GM23338 (cell line): ENCODE measurements at regions not wholly inside any gene's neighbourhood (a gene's known extent, or its start where the extent isn't known, plus 50 kb on each side); places are given as distances from the start of the nearest gene placed in this dataset.

Experiments
- ATAC-seq: fragments of 200-7000 bp; cut with Tn5 transposase; 3 replicates; pipeline ENCODE4 v1.9.1; 2020
- DNase-seq: peaks from one replicate; pipeline ENCODE4 v3.0.0-alpha.2; 2015; ENCODE audit warnings: low spot score
- H2AFZ ChIP-seq: fragments of 200-600 bp; sonication (generic); 2 replicates; pipeline ENCODE4 v1.8.0; 2016; ENCODE audit warnings: antibody characterized with exemption, mild to moderate bottlenecking, moderate library complexity
- H3F3A ChIP-seq: fragments of 200-600 bp; sonication (generic); replicated peaks from 2 replicates; pipeline ENCODE4 v1.8.0; 2017; ENCODE audit warnings: antibody characterized with exemption, mixed run types, low read depth
- H3K27ac ChIP-seq: fragments of 200-600 bp; sonication (generic); 2 replicates; pipeline ENCODE4 v1.6.1; 2016; ENCODE audit warnings: low read depth
- H3K27me3 ChIP-seq: fragments of 200-600 bp; sonication (generic); 2 replicates; pipeline ENCODE4 v1.8.0; 2016; ENCODE audit warnings: mild to moderate bottlenecking, mixed run types, moderate library complexity; ENCODE audit not compliant: insufficient read depth
- H3K36me3 ChIP-seq: fragments of 200-600 bp; sonication (generic); 2 replicates; pipeline ENCODE4 v1.8.0; 2016; ENCODE audit warnings: mild to moderate bottlenecking; ENCODE audit not compliant: insufficient read depth
- H3K4me1 ChIP-seq: fragments of 200-600 bp; sonication (generic); 2 replicates; pipeline ENCODE4 v1.8.0; 2016; ENCODE audit warnings: mild to moderate bottlenecking, moderate library complexity; ENCODE audit not compliant: insufficient read depth
- H3K4me2 ChIP-seq: fragments of 200-600 bp; sonication (generic); 2 replicates; pipeline ENCODE4 v1.7.1; 2017; ENCODE audit warnings: mixed run types
- H3K4me3 ChIP-seq: fragments of 200-600 bp; sonication (generic); 2 replicates; pipeline ENCODE4 v1.6.1; 2016; ENCODE audit warnings: mixed run types
- H3K79me2 ChIP-seq: fragments of 200-600 bp; sonication (generic); replicated peaks from 2 replicates; pipeline ENCODE4 v1.8.0; 2017; ENCODE audit warnings: mild to moderate bottlenecking; ENCODE audit not compliant: insufficient read depth
- H3K9me2 ChIP-seq: fragments of 200-600 bp; sonication (generic); 2 replicates; pipeline ENCODE4 v1.8.0; 2017; ENCODE audit not compliant: insufficient read depth
- H4K20me1 ChIP-seq: fragments of 200-600 bp; sonication (generic); replicated peaks from 2 replicates; pipeline ENCODE4 v1.8.0; 2017; ENCODE audit warnings: mild to moderate bottlenecking; ENCODE audit not compliant: insufficient read depth
- H3K27ac Mint-ChIP-seq: 2 replicates; pipeline ENCODE4 v1.8.0; 2020; ENCODE audit warnings: inconsistent platforms, mild to moderate bottlenecking, moderate library complexity, mixed read lengths
- H3K27me3 Mint-ChIP-seq: 3 replicates; pipeline ENCODE4 v1.8.0; 2022; ENCODE audit warnings: low read depth, mild to moderate bottlenecking, moderate library complexity, mixed read lengths, inconsistent platforms; ENCODE audit not compliant: insufficient read depth, poor library complexity
- H3K36me3 Mint-ChIP-seq: 3 replicates; pipeline ENCODE4 v1.8.0; 2021; ENCODE audit warnings: low read depth, mild to moderate bottlenecking, inconsistent platforms, moderate library complexity, mixed read lengths
- H3K4me1 Mint-ChIP-seq: 3 replicates; pipeline ENCODE4 v1.8.0; 2020; ENCODE audit warnings: mild to moderate bottlenecking, inconsistent platforms, mixed read lengths
- H3K4me3 Mint-ChIP-seq: 3 replicates; pipeline ENCODE4 v1.8.0; 2021; ENCODE audit warnings: moderate library complexity, mild to moderate bottlenecking, inconsistent platforms, mixed read lengths
- H3K9me3 Mint-ChIP-seq: 3 replicates; pipeline ENCODE4 v1.8.0; 2020; ENCODE audit warnings: moderate library complexity, mild to moderate bottlenecking, inconsistent platforms, mixed read lengths
- CTCF ChIP-seq, 2 experiments: fragments of 200-600 bp in 1 of 2; sonication (generic) in 1 of 2; conservative IDR thresholded peaks; 2 replicates each; pipeline versions ENCODE4 v1.5.1 to v1.6.1; 2016 to 2017; ENCODE audit warnings: antibody characterized with exemption in 2 of 2, low read depth in 2 of 2, mild to moderate bottlenecking in 2 of 2, moderate library complexity in 1 of 2
- EZH2 ChIP-seq: fragments of 200-600 bp; sonication (generic); IDR thresholded peaks from one replicate; pipeline ENCODE4 v1.8.0; 2017; ENCODE audit warnings: antibody characterized with exemption, mild to moderate bottlenecking, low read depth; ENCODE audit not compliant: unreplicated experiment
- JUNB ChIP-seq: IDR thresholded peaks from one replicate; pipeline ENCODE4 v1.6.1; 2016; ENCODE audit warnings: antibody characterized with exemption; ENCODE audit not compliant: unreplicated experiment
- ZNF114 ChIP-seq: fragments of 250-450 bp; sonication (Bioruptor Pico); IDR thresholded peaks from 2 replicates; pipeline ENCODE4 v1.5.0; 2020; ENCODE audit warnings: mild to moderate bottlenecking, moderate library complexity
- ZNF462 ChIP-seq: fragments of 250-450 bp; sonication (Bioruptor Pico); IDR thresholded peaks from 2 replicates; pipeline ENCODE4 v1.5.0; 2020; ENCODE audit warnings: mild to moderate bottlenecking, moderate library complexity

GRCh38 chr3:62929771-62930170 lies 54.6 kb upstream of the CADPS start:
- ATAC-seq (no peak), DNase-seq (no peak)
- peaks cover 8% of the 10 kb centered on the region; the same call in 1 of the 3 replicates for H3K4me1 Mint-ChIP-seq
- Histone ChIP-seq H3K4me3 (no peak overlapping the region), H3F3A (no peaks in the 10 kb centered on the region), H3K36me3 (no peaks in the 10 kb centered on the region), H4K20me1 (no peaks in the 10 kb centered on the region), H3K27ac (no peak overlapping the region), H3K4me1 (no peaks in the 10 kb centered on the region; the same call in 1 of the 2 replicates), H3K9me2 (no peaks in the 10 kb centered on the region; the same call in 1 of the 2 replicates), H2AFZ (no peak overlapping the region), H3K4me2 (no peak overlapping the region), H3K27me3 (no peaks in the 10 kb centered on the region), H3K79me2 (no peaks in the 10 kb centered on the region)
- no peak overlapping the region for H3K4me3 Mint-ChIP-seq
- H3K27ac Mint-ChIP-seq, result no peak overlapping the region
- no peak for TF ChIP-seq CTCF (conservative IDR thresholded peaks at IDR 0.05; ENCODE audit: low read depth in 2 of 2)
- TF ChIP-seq EZH2, result no peak
- TF ChIP-seq ZNF114, result no peak
- TF ChIP-seq ZNF462 (CRISPR knock-in tag), result no peak
- TF ChIP-seq JUNB, result no peak
- H3K9me3 Mint-ChIP-seq, result no peaks in the 10 kb centered on the region
- H3K27me3 Mint-ChIP-seq, result peaks cover 3% of the 10 kb centered on the region
- no peaks in the 10 kb centered on the region for H3K36me3 Mint-ChIP-seq
